HG03103 (cell line): ENCODE measurements at regions not wholly inside any gene's neighbourhood (a gene's known extent, or its start where the extent isn't known, plus 50 kb on each side); places are given as distances from the start of the nearest gene placed in this dataset.

Source experiments
- ATAC-seq: cut with Tn5 transposase; IDR thresholded peaks from one replicate; pipeline ENCODE4 v1.9.1; 2021; ENCODE audit warnings: low read depth; ENCODE audit not compliant: unreplicated experiment

DNA sequence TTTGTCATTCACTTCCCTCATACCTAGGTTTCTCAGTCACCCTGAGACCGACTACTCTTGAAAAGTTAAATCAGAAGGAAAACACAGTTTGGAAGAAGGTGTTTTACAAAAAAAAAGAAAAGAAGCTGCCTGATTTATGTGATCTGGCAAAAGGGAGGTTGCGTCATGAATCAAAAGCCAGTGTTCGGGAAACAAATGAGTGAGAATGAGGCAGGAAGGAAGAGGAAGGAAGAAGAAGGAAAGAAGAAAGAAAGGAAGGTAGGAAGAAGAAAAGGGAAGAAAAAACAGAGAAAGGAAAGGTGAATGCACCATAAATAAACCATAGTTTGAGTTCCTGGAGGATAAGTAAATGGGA is 314.6 kb downstream of the BLID start:
- ATAC-seq = no peak

DNA sequence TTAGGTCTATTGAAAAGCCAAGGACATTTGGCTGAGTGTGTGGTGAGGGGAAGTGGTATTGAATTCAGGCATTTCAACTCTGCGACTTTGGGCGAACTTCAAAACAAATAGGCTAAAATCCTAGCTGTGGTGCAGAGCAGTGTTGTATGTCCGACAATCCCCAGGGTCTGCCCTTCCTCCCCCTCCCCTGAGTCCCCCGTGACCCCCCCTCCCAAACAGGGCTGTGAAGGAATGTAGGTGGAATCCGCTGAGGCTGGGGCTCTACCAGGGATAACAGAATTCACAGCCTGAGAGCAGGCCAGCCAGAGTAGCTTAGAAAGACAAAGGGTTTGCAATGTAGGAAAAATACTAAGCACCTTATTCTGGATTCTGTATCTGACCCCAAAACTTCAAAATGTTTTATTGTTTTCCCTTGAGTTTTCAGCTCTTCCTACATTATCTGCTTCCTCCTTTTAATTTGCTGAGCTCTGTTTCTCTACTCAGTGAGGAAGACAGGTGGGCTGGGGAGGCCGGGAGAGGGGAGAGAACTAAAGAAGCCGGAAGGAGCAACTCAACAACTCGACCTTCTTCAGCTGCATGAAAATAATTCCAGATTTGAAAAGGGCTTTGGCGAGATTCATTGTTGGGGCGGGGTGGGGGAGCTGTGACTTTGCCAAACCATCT is 315.2 kb downstream of the BLID start:
- ATAC-seq = no peak

- ATAC-seq = no peak
Measured at GRCh38 chr11:121800240-121800639, 315.8 kb downstream of the BLID start.

GRCh38 chr11:121797496-121797895 is 318.5 kb downstream of the BLID start:
- ATAC-seq = no peak

DNA sequence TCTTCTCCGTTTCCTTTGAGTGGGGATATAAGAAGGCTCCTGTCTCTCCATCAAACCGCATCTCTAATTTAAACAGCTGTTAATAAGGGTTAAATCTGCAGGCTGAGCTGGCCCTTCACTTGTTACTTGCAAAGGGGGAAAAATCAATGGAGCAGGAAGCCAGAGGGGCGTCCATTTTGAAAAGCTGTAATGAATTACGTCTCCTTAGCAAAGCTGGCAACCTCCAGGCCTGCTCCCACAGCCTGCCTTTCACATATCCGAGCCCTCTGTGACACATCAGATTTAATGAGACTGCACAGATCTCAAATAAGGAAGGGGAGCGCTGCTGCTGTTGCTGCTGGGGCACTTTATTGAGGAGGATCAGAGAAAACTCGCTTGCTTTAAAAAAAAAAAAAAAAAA is 320.8 kb downstream of the BLID start:
- ATAC-seq = no peak

DNA sequence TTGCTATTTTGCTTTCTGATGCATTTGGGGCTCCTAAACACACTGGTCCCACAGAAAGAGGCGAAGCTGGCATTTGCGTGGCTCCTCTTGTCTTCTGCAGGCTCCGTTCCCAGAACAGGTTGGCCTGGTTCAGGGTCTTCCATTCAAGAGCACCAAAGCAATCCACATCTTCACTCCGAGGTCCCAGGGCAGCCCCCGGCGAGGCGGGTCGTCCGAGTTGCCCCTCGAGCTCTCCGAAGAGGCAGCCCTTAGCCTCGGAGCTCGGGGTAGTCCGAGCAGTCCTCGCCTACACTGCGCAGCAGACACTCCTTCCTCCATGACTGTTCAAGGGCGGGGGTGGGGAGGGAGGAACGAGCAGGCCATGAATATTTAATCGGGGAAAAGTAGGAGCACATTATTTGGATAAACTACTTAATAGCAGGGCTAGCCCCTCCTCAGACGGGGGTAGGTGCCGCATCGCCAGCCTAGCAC is 321.3 kb downstream of the BLID start:
- no peak for ATAC-seq

- no peak for ATAC-seq
Measured at GRCh38 chr11:121793916-121794315, 322.1 kb downstream of the BLID start.

DNA sequence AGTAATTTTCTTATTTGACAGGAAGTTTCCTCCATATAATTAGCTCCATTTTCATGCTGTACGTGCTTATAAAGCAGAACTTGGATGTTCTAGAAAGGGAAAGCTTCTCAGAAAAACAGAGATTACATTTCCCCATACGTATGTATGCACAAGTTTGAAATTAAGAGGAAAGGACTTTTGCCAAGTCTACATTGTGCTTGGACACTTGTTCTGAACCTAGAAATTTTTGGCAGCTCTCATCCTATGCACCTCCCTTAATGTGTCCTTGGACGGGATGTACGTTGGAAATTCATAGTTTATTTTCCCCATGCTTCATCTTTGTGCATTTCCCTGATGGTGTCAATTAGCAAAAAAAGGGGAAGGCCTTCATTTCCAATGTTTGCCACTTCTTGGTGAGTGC is 322.7 kb downstream of the BLID start:
- ATAC-seq = no peak

DNA sequence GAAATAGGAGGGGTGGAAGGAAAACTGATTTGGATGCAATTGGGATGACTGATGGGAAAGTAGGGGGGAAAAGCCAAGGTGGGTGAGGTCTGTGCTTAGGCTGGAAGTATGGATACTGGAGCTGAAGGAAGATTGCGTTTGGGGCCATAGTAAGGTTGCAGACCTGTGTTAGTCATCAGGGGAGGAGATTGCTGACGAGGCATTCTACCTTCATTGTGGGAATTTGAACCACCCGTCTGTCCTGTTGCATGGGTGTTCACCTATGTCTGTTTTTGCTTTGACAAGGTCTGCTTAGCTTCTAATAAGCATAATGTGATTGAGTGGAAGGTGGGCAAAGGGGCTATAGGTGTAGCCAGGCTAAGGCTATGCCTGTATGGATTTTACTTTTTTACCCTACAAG is 323.8 kb downstream of the BLID start:
- no peak for ATAC-seq

DNA sequence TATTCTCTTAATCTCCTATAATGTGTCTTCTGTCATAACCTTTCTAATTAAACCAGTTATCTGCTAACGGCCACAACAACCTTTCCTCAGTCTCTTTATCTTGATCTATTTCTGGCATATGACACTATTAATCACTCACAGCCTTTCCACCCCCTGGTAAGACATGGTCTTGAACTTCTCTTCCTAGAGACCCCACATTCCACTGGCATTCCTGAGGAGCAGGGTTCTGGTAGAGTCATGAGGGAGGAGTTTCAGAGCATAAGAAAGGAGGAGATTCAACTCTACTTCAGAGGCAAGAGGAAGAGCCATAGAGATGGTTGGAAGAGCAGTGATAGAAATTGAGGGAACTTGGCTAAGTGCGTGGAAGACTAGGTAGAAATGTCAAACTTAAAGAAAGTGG is 325.6 kb downstream of the BLID start:
- no peak for ATAC-seq

- no peak for ATAC-seq
Measured at GRCh38 chr11:121780971-121781370, 328.2 kb upstream of the SORL1-AS1 start.

DNA sequence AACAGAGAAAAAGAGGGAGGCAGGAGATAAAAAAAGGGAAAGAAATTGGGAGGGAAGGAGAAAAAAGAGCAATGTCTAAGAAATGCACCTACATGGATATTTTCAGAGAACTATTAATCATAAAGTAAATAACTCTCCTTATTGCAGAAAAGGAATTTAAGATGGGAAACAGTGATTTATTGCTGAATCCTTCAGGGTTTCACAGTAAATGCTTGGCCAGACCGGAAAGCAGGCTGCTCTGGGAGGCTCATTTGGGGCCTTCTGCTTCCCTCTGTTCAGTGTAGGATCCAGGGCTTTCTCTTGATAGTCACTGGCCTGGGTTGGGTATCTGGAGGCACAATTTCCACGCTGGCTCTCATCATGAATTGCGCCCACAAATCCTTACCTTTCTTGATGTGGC is 324.3 kb upstream of the SORL1-AS1 start:
- no peak for ATAC-seq

GRCh38 chr11:121775276-121775675 is 322.5 kb upstream of the SORL1-AS1 start:
- no peak for ATAC-seq

DNA sequence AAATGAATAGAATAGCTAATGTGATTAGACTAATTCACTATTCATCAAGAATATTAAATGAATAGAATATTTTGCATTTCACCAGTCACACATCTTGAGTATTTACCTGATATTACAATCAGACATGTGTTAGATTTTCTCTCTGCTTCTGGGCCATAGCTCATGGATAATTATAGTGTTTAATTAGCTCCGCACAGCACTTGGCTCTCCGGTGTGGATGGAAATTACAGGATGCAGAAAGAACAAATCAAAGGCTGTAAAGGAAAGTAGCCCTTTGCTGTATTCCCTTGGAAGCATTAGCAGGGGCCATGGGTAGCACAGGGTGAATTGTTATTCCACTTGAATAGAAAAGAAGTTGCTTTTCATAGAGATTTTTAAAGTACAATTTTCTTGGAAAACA is 320.3 kb upstream of the SORL1-AS1 start:
- ATAC-seq = no peak

- ATAC-seq = no peak
Measured at GRCh38 chr11:121770939-121771595, 318.3 kb upstream of the SORL1-AS1 start.

DNA sequence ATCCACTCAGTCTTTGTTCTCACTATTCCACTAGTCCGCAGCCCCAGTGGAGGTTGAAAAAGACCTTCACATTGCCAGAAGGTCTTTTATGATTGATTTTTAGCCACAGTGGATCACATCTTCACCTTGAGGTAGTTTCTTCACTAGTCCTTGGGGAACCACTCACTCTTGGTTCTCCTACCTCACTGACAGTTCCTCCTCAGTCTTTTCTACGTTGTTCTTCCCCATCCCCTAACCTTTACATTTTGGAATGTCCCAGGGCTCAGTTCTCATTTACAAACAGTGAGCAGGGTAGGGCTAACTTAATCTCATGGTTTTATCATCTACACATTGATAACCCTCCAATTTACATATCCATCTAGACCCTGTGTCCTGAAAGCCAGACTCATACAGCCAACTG is 316.4 kb upstream of the SORL1-AS1 start:
- no peak for ATAC-seq

DNA sequence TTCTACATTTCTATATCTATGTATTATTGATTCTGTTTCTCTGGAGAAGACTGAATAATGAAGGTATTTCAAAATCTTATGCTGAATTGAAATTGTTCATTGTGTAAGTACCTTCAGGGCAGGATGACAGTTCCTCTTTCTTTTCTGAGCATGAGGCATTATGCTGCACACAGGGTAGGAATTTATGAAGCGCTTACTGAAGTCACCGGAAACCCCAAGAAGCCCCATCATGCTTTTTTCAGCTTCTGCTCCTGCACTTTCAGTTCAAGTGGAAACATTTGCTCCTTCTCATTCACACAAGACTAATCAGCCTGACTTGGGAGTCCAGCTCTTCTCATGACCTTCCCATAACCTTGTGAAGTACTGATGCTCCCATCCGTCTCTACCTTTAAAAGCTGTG is 314.7 kb upstream of the SORL1-AS1 start:
- peak; percentile 77 for ATAC-seq

GRCh38 chr11:121766991-121767390 is 314.2 kb upstream of the SORL1-AS1 start:
- peak; percentile 21 for ATAC-seq

DNA sequence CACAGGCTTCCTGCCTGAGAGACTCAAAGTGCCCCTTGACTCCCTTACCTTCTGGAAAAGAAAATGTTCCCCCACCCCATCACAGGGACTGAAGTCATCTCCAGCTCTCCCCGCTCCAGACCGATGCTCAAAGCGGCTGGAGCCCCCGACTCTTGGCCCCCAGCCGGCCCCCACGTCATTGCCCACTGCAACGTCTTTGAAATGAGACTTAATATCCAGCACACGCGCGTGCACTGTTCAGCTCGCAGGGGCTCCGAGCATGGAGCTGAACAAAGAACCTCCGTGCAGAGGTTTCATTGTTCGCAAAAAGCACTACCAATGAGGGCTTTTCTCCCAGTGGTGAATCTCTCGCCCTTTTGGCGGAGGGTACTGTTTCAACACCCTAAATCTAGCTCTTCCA is 313.4 kb upstream of the SORL1-AS1 start:
- no peak for ATAC-seq

DNA sequence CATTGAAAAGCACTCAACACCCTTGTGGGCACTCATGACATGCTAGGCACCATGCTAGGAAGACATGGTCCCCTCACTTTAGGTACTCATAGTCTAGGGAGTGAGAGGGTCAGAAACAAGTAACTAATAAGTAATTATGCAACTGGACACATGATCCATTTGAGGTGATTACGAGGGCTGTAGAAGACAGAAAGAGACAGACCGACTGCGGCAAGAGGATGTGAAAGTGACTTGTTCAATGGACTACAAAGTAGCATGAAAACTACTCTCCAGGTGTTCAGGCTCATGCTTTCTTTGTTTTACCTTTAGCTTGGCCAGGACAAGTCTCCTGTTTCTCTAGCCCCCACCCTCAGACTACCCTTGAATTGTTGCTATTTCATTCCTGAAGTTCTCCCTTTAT is 310.8 kb upstream of the SORL1-AS1 start:
- peak; percentile 64 for ATAC-seq

DNA sequence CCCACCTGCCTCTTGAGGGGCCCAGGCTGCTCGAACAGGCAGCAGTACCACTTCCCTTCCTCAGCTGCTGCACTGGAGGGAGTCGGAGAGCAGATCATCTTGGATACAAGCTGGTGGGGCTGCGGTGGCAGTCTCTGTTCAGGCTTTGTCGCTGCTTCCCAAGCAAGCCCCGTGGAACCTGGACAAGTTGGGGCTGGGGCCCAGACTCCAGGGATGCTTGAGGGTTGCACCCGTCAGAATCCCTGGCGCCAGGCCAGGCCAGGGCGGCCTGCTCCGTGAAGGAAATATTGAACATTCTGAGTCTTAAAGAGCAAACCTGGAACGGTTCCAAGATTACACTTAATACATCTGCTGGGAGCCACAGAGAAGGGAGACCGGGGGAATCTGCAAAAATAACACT is 310.1 kb upstream of the SORL1-AS1 start:
- ATAC-seq = no peak

DNA sequence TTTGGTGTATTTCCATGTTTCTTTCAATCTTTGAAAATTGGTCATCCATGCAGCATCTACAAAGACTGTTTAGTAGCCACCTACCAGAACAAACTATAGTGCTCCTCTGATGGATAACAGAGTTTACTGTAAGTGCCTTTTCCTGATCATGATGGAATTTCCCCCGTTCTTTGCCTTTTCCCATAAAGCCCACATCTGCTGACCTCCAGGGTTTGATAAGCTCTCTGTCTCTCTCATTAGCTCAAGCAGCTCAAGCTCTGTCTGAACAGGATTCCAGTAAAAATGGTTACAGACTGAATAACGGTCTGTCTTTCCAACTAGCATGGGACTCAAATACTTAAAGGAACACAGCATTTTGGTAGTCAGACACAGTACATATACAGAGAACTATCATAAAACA is 308.4 kb upstream of the SORL1-AS1 start:
- no peak for ATAC-seq
